ENCODE measurements at regions not wholly inside any gene's neighbourhood (a gene's known extent, or its start where the extent isn't known, plus 50 kb on each side); places are given as distances from the start of the nearest gene placed in this dataset.

DNA sequence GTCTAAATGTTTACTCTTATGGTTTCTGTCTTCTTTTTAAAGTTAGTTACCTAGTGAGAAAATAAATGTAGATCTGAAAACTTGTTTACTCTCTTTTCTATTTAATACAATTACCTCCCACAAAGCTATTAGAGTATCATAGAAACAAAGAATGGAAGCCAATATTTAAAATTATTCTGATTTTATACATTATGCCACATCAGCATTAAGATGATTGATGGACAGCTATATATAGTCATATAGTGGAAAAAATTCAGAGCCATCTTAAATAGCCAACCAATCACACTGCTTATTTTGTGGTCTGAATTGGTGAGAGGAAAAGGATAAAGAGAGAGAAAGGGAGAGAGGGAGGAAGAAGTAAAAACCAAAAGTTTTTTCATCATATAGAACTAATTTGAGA lies 1101.8 kb downstream of the PCDH19 start:
- TF ChIP-seq EZH2phosphoT487 (IDR thresholded peaks at IDR 0.05; ENCODE audit: insufficient read depth, low read depth): no peak
- no peak for TF ChIP-seq EZH2 (IDR thresholded peaks at IDR 0.05; ENCODE audit: insufficient read depth, poor library complexity, severe bottlenecking)
